ENCODE measurements at regions not wholly inside any gene's neighbourhood (a gene's known extent, or its start where the extent isn't known, plus 50 kb on each side); places are given as distances from the start of the nearest gene placed in this dataset.
"Not testable (repeated sequence)": the region's sequence is repeated elsewhere in the genome, so short reads cannot be mapped to it uniquely, and the experiment has no call there.

DNA sequence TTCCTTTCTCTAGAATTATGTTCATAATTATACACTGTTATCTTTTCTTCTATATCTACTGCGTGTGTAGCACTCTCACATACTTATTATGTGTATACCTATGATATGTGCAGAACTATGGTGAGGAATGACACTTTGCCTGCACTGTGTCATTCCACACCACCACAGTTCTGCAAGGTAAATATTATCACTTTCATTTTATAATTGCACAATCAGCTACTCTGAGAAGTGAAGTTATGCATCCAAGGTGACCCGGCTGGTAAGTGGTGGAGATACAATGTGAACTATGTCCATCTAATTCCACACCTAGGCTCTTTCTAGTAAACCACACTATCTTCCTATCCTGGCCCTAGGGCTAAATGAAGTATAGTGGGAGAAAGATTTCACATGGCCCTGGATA is 170.1 kb upstream of the ATP10B start:
- H3K4me1 ChIP-seq (ENCODE audit: insufficient read depth, insufficient read length), result no peaks in the 10 kb centered on the region
- H3K9ac ChIP-seq (ENCODE audit: insufficient read length, low read depth), result no peak overlapping the region
- DNase-seq (ENCODE audit: low read depth, low spot score), result no peak
- no peak for TF ChIP-seq SUZ12 (IDR thresholded peaks at IDR 0.05; ENCODE audit: extremely low read depth, insufficient read depth, insufficient read length)
- TF ChIP-seq ZNF274 (IDR thresholded peaks at IDR 0.05; ENCODE audit: low read depth, low read length), result no peak
- TF ChIP-seq YY1 (IDR thresholded peaks at IDR 0.05; ENCODE audit: insufficient read depth, insufficient read length), result no peak
- H3K36me3 ChIP-seq (ENCODE audit: insufficient read depth, insufficient read length, low read length), result no peaks in the 10 kb centered on the region
- no peaks in the 10 kb centered on the region for H3K9me3 ChIP-seq (ENCODE audit: insufficient read depth, low read length)
- H3K27me3 ChIP-seq (ENCODE audit: insufficient read depth, insufficient read length), result no peaks in the 10 kb centered on the region
- no peak overlapping the region for H3K4me3 ChIP-seq (ENCODE audit: insufficient read length, low read depth)

GRCh38 chr5:161009817-161010216 is 157.8 kb upstream of the ATP10B start:
- TF ChIP-seq SUZ12 (IDR thresholded peaks at IDR 0.05; ENCODE audit: extremely low read depth, insufficient read depth, insufficient read length), result no peak
- TF ChIP-seq ZNF274 (IDR thresholded peaks at IDR 0.05; ENCODE audit: low read depth, low read length), result no peak
- TF ChIP-seq YY1 (IDR thresholded peaks at IDR 0.05; ENCODE audit: insufficient read depth, insufficient read length), result no peak
- Histone ChIP-seq H3K27me3 (ENCODE audit: insufficient read depth, insufficient read length) (no peaks in the 10 kb centered on the region), H3K4me1 (ENCODE audit: insufficient read depth, insufficient read length) (no peaks in the 10 kb centered on the region), H3K4me3 (ENCODE audit: insufficient read length, low read depth) (no peak overlapping the region), H3K9ac (ENCODE audit: insufficient read length, low read depth) (no peak overlapping the region), H3K36me3 (ENCODE audit: insufficient read depth, insufficient read length, low read length) (no peaks in the 10 kb centered on the region), H3K9me3 (ENCODE audit: insufficient read depth, low read length) (peaks cover 9% of the 10 kb centered on the region; the same call in 1 of the 2 replicates)
- DNase-seq (ENCODE audit: low read depth, low spot score), result no peak

DNA sequence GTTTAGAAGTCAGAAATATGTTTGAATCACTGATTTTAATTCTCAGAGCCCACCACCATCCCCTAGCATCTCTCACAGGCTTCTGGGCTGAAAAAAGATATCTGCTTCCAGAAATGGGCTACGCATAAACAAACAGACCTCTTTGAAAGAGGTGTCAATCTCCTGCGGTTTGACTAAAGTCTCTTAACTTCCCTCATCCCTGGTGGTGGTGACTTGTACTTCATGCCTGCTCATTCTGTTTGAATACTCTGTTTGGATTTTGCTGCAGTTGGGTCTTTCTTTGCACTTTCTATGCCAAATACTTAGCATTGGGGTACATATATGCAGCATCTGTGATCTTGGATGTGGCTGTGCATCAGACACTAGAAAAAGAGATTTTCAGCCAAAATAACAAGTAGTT is 157.2 kb upstream of the ATP10B start:
- TF ChIP-seq ZNF274 (IDR thresholded peaks at IDR 0.05; ENCODE audit: low read depth, low read length), result no peak
- TF ChIP-seq SUZ12 (IDR thresholded peaks at IDR 0.05; ENCODE audit: extremely low read depth, insufficient read depth, insufficient read length), result no peak
- no peak for TF ChIP-seq YY1 (IDR thresholded peaks at IDR 0.05; ENCODE audit: insufficient read depth, insufficient read length)
- H3K36me3 ChIP-seq (ENCODE audit: insufficient read depth, insufficient read length, low read length), result no peaks in the 10 kb centered on the region
- H3K27me3 ChIP-seq (ENCODE audit: insufficient read depth, insufficient read length), result no peaks in the 10 kb centered on the region
- no peak for DNase-seq (ENCODE audit: low read depth, low spot score)
- no peak overlapping the region for H3K9ac ChIP-seq (ENCODE audit: insufficient read length, low read depth)
- no peaks in the 10 kb centered on the region for H3K4me1 ChIP-seq (ENCODE audit: insufficient read depth, insufficient read length)
- H3K4me3 ChIP-seq (ENCODE audit: insufficient read length, low read depth), result no peak overlapping the region
- peaks cover 9% of the 10 kb centered on the region; the same call in 1 of the 2 replicates for H3K9me3 ChIP-seq (ENCODE audit: insufficient read depth, low read length)

- H3K36me3 ChIP-seq (ENCODE audit: insufficient read depth, insufficient read length, low read length), result no peaks in the 10 kb centered on the region
- H3K9me3 ChIP-seq (ENCODE audit: insufficient read depth, low read length), result peaks cover 9% of the 10 kb centered on the region; the same call in 1 of the 2 replicates
- TF ChIP-seq YY1 (IDR thresholded peaks at IDR 0.05; ENCODE audit: insufficient read depth, insufficient read length) (no peak), ZNF274 (IDR thresholded peaks at IDR 0.05; ENCODE audit: low read depth, low read length) (no peak), SUZ12 (IDR thresholded peaks at IDR 0.05; ENCODE audit: extremely low read depth, insufficient read depth, insufficient read length) (no peak)
- H3K9ac ChIP-seq (ENCODE audit: insufficient read length, low read depth), result no peak overlapping the region
- DNase-seq (ENCODE audit: low read depth, low spot score), result no peak
- no peaks in the 10 kb centered on the region for H3K27me3 ChIP-seq (ENCODE audit: insufficient read depth, insufficient read length)
- H3K4me1 ChIP-seq (ENCODE audit: insufficient read depth, insufficient read length), result no peaks in the 10 kb centered on the region
- no peak overlapping the region for H3K4me3 ChIP-seq (ENCODE audit: insufficient read length, low read depth)
Observed at GRCh38 chr5:161007879-161008278, 155.9 kb upstream of the ATP10B start.

GRCh38 chr5:161002571-161003074 is 150.6 kb upstream of the ATP10B start:
- Histone ChIP-seq H3K27me3 (ENCODE audit: insufficient read depth, insufficient read length) (no peaks in the 10 kb centered on the region), H3K4me1 (ENCODE audit: insufficient read depth, insufficient read length) (no peaks in the 10 kb centered on the region), H3K4me3 (ENCODE audit: insufficient read length, low read depth) (no peak overlapping the region), H3K9me3 (ENCODE audit: insufficient read depth, low read length) (peaks cover 9% of the 10 kb centered on the region; the same call in 1 of the 2 replicates), H3K36me3 (ENCODE audit: insufficient read depth, insufficient read length, low read length) (no peaks in the 10 kb centered on the region), H3K9ac (ENCODE audit: insufficient read length, low read depth) (no peak overlapping the region)
- TF ChIP-seq ZNF274 (IDR thresholded peaks at IDR 0.05; ENCODE audit: low read depth, low read length) (no peak), SUZ12 (IDR thresholded peaks at IDR 0.05; ENCODE audit: extremely low read depth, insufficient read depth, insufficient read length) (no peak), YY1 (IDR thresholded peaks at IDR 0.05; ENCODE audit: insufficient read depth, insufficient read length) (no peak)
- DNase-seq (ENCODE audit: low read depth, low spot score), result no peak

GRCh38 chr5:161001604-161002003 is 149.6 kb upstream of the ATP10B start:
- H3K36me3 ChIP-seq (ENCODE audit: insufficient read depth, insufficient read length, low read length), result no peaks in the 10 kb centered on the region
- peaks cover 9% of the 10 kb centered on the region; the same call in 1 of the 2 replicates for H3K9me3 ChIP-seq (ENCODE audit: insufficient read depth, low read length)
- H3K4me1 ChIP-seq (ENCODE audit: insufficient read depth, insufficient read length), result no peaks in the 10 kb centered on the region
- DNase-seq (ENCODE audit: low read depth, low spot score), result no peak
- TF ChIP-seq SUZ12 (IDR thresholded peaks at IDR 0.05; ENCODE audit: extremely low read depth, insufficient read depth, insufficient read length), result no peak
- TF ChIP-seq ZNF274 (IDR thresholded peaks at IDR 0.05; ENCODE audit: low read depth, low read length), result no peak
- TF ChIP-seq YY1 (IDR thresholded peaks at IDR 0.05; ENCODE audit: insufficient read depth, insufficient read length), result no peak
- no peak overlapping the region for H3K9ac ChIP-seq (ENCODE audit: insufficient read length, low read depth)
- no peak overlapping the region for H3K4me3 ChIP-seq (ENCODE audit: insufficient read length, low read depth)
- H3K27me3 ChIP-seq (ENCODE audit: insufficient read depth, insufficient read length), result no peaks in the 10 kb centered on the region

- H3K27me3 ChIP-seq (ENCODE audit: insufficient read depth, insufficient read length); DNase-seq (ENCODE audit: low read depth, low spot score); H3K4me3 ChIP-seq (ENCODE audit: insufficient read length, low read depth); H3K9me3 ChIP-seq (ENCODE audit: insufficient read depth, low read length); H3K4me1 ChIP-seq (ENCODE audit: insufficient read depth, insufficient read length); H3K36me3 ChIP-seq (ENCODE audit: insufficient read depth, insufficient read length, low read length); H3K9ac ChIP-seq (ENCODE audit: insufficient read length, low read depth): not testable (repeated sequence)
Observed at GRCh38 chr5:161001142-161001541, 149.1 kb upstream of the ATP10B start.

GRCh38 chr5:160991205-160991604 is 139.2 kb upstream of the ATP10B start:
- TF ChIP-seq YY1 (IDR thresholded peaks at IDR 0.05; ENCODE audit: insufficient read depth, insufficient read length), result no peak
- TF ChIP-seq ZNF274 (IDR thresholded peaks at IDR 0.05; ENCODE audit: low read depth, low read length), result no peak
- TF ChIP-seq SUZ12 (IDR thresholded peaks at IDR 0.05; ENCODE audit: extremely low read depth, insufficient read depth, insufficient read length), result no peak
- Histone ChIP-seq H3K4me1 (ENCODE audit: insufficient read depth, insufficient read length) (no peaks in the 10 kb centered on the region), H3K9me3 (ENCODE audit: insufficient read depth, low read length) (no peaks in the 10 kb centered on the region), H3K36me3 (ENCODE audit: insufficient read depth, insufficient read length, low read length) (no peaks in the 10 kb centered on the region), H3K27me3 (ENCODE audit: insufficient read depth, insufficient read length) (no peaks in the 10 kb centered on the region), H3K4me3 (ENCODE audit: insufficient read length, low read depth) (no peak overlapping the region), H3K9ac (ENCODE audit: insufficient read length, low read depth) (no peak overlapping the region)
- DNase-seq (ENCODE audit: low read depth, low spot score), result no peak

Data from NT2/D1 (cell line).